ENCODE measurements at regions not wholly inside any gene's neighbourhood (a gene's known extent, or its start where the extent isn't known, plus 50 kb on each side); places are given as distances from the start of the nearest gene placed in this dataset.

DNA sequence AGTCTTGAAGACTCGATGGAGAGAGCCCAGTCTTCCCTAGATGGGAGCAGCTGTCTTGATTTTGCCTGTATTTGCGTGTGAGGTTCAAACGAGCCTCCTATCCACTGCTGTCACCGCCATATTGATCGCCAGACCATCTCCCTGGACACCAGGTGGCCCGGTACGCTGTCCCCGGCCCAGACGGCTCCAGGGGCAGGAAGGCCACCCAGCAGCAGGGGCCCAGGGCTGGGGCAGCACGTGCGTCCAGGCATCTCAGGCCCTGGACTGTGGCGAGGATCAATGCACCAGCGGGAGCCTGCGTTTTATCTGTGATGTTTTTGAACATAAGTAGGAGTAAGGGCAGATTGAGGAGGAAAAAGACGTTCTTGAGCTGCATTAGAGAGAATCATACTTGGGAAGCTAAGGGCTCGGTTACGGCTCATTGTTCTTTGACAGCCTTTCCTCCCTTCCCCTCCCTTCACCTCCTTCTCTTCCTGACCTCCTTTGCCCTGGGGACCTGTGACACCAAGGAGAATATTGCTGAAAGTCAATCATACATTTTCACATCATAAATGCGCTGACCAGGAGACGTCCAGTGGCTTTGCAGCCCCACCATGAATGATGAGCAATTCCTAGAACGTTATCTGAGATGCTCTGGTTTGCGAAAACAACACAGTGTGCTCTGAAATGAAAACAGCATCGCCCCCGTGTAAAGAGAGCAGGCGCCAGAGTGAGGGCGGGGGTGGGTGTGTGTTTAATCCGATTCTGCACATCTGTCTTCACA lies 711.2 kb upstream of the SALL3 start:
- TF ChIP-seq, protein P1, sequence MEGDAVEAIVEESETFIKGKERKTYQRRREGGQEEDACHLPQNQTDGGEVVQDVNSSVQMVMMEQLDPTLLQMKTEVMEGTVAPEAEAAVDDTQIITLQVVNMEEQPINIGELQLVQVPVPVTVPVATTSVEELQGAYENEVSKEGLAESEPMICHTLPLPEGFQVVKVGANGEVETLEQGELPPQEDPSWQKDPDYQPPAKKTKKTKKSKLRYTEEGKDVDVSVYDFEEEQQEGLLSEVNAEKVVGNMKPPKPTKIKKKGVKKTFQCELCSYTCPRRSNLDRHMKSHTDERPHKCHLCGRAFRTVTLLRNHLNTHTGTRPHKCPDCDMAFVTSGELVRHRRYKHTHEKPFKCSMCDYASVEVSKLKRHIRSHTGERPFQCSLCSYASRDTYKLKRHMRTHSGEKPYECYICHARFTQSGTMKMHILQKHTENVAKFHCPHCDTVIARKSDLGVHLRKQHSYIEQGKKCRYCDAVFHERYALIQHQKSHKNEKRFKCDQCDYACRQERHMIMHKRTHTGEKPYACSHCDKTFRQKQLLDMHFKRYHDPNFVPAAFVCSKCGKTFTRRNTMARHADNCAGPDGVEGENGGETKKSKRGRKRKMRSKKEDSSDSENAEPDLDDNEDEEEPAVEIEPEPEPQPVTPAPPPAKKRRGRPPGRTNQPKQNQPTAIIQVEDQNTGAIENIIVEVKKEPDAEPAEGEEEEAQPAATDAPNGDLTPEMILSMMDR (IDR thresholded peaks at IDR 0.05): no peak
- no peak for TF ChIP-seq POLR2A (IDR thresholded peaks at IDR 0.05)

All from heart left ventricle (tissue), 13 donors.